Fibroblast of lung (primary cell): ENCODE measurements at regions not wholly inside any gene's neighbourhood (a gene's known extent, or its start where the extent isn't known, plus 50 kb on each side); places are given as distances from the start of the nearest gene placed in this dataset.

Experiments
- DNase-seq, 2 donors: peaks; one replicate each; pipeline versions ENCODE4 v3.0.0 to v3.0.0-alpha.2; 2010; ENCODE audit warnings: low read depth in 2 of 2
- H2AFZ ChIP-seq: 2 replicates; pipeline ENCODE4 v1.5.1; 2012; ENCODE audit warnings: low read length, control low read depth, inconsistent platforms
- H3K27ac ChIP-seq: 2 replicates; pipeline ENCODE4 v1.5.1; 2011; ENCODE audit warnings: low read length, control low read depth; ENCODE audit not compliant: insufficient read depth
- H3K27me3 ChIP-seq: 2 replicates; pipeline ENCODE4 v1.5.1; 2011; ENCODE audit warnings: mild to moderate bottlenecking, low read length; ENCODE audit not compliant: control insufficient read depth, insufficient read depth
- H3K36me3 ChIP-seq: 2 replicates; pipeline ENCODE4 v1.5.1; 2011; ENCODE audit warnings: low read length; ENCODE audit not compliant: control insufficient read depth, insufficient read depth
- H3K4me1 ChIP-seq: 2 replicates; pipeline ENCODE4 v1.5.1; 2011; ENCODE audit warnings: low read length; ENCODE audit not compliant: control insufficient read depth, insufficient read depth; ENCODE audit errors: extremely low read depth
- H3K4me2 ChIP-seq: 2 replicates; pipeline ENCODE4 v1.5.1; 2011; ENCODE audit warnings: low read length, control low read depth; ENCODE audit not compliant: insufficient read depth; ENCODE audit errors: extremely low read depth
- H3K4me3 ChIP-seq, 4 experiments: fragments of 200-600 bp in 1 of 4; sonication (generic) in 1 of 4; replicated peaks in 1 of 4; 2 replicates each; pipeline ENCODE4 v1.5.1; 2011 to 2016; ENCODE audit warnings: low read length in 4 of 4, low read depth in 3 of 4, mild to moderate bottlenecking in 3 of 4, control low read depth in 2 of 4, inconsistent platforms in 1 of 4, mixed read lengths in 1 of 4; ENCODE audit not compliant: insufficient read depth in 1 of 4; ENCODE audit errors: control extremely low read depth in 1 of 4
- H3K79me2 ChIP-seq: 2 replicates; pipeline ENCODE4 v1.5.1; 2012; ENCODE audit warnings: mild to moderate bottlenecking, low read length, inconsistent platforms; ENCODE audit not compliant: control insufficient read depth, insufficient read depth
- H3K9ac ChIP-seq: 2 replicates; pipeline ENCODE4 v1.5.1; 2011; ENCODE audit warnings: mild to moderate bottlenecking, low read length, control low read depth; ENCODE audit not compliant: insufficient read depth
- H3K9me3 ChIP-seq: 2 replicates; pipeline ENCODE4 v1.5.1; 2012; ENCODE audit warnings: low read depth, low read length; ENCODE audit not compliant: control insufficient read depth, insufficient read depth
- H4K20me1 ChIP-seq: 2 replicates; pipeline ENCODE4 v1.5.1; 2011; ENCODE audit warnings: low read length; ENCODE audit not compliant: control insufficient read depth, insufficient read depth; ENCODE audit errors: extremely low read depth
- CTCF ChIP-seq, 2 donors: IDR thresholded peaks in 1 of 2; conservative IDR thresholded peaks in 1 of 2; 1 replicate in 1 of 2; 2 replicates in 1 of 2; pipeline ENCODE4 v1.5.1; 2011 to 2012; ENCODE audit warnings: low read length in 2 of 2, control low read depth in 1 of 2, inconsistent platforms in 1 of 2, low read depth in 1 of 2, mild to moderate bottlenecking in 1 of 2
- EZH2 ChIP-seq: IDR thresholded peaks from 2 replicates; pipeline ENCODE4 v1.5.1; 2012; ENCODE audit warnings: low read length, control low read depth, mild to moderate bottlenecking; ENCODE audit errors: missing control alignments

- Histone ChIP-seq H3K27ac (no peak overlapping the region), H3K4me2 (no peak overlapping the region), H3K27me3 (no peaks in the 10 kb centered on the region), H4K20me1 (no peaks in the 10 kb centered on the region), H3K9ac (no peak overlapping the region), H3K4me3 (no peak overlapping the region), H3K79me2 (no peaks in the 10 kb centered on the region), H3K9me3 (no peaks in the 10 kb centered on the region), H3K4me1 (no peaks in the 10 kb centered on the region), H2AFZ (no peak overlapping the region), H3K36me3 (no peaks in the 10 kb centered on the region)
- DNase-seq: no peak
- TF ChIP-seq CTCF (conservative IDR thresholded peaks at IDR 0.05 in 1 of 2, IDR thresholded peaks at IDR 0.05 in 1 of 2; ENCODE audit: low read depth in 1 of 2, low read length in 2 of 2): no peak
- TF ChIP-seq EZH2: no peak
These were observed 91.1 kb upstream of the PMEPA1 start for GRCh38 chr20:57800791-57801430.

GRCh38 chr20:57797401-57797800, 87.6 kb upstream of the PMEPA1 start:
- H3K36me3 ChIP-seq: no peaks in the 10 kb centered on the region
- H4K20me1 ChIP-seq: no peaks in the 10 kb centered on the region
- TF ChIP-seq CTCF (conservative IDR thresholded peaks at IDR 0.05 in 1 of 2, IDR thresholded peaks at IDR 0.05 in 1 of 2; ENCODE audit: low read depth in 1 of 2, low read length in 2 of 2): no peak
- TF ChIP-seq EZH2: no peak
- H3K79me2 ChIP-seq: no peaks in the 10 kb centered on the region
- DNase-seq: no peak
- H3K4me3 ChIP-seq: no peak overlapping the region
- no peaks in the 10 kb centered on the region for H3K4me1 ChIP-seq
- H3K9ac ChIP-seq: no peak overlapping the region
- H2AFZ ChIP-seq: no peak overlapping the region
- no peak overlapping the region for H3K4me2 ChIP-seq
- no peaks in the 10 kb centered on the region for H3K27me3 ChIP-seq
- no peaks in the 10 kb centered on the region for H3K9me3 ChIP-seq
- H3K27ac ChIP-seq: no peak overlapping the region

- H3K36me3 ChIP-seq: no peaks in the 10 kb centered on the region
- no peak overlapping the region for H3K4me2 ChIP-seq
- H3K27me3 ChIP-seq: no peaks in the 10 kb centered on the region
- no peak overlapping the region for H3K27ac ChIP-seq
- TF ChIP-seq CTCF (conservative IDR thresholded peaks at IDR 0.05 in 1 of 2, IDR thresholded peaks at IDR 0.05 in 1 of 2; ENCODE audit: low read depth in 1 of 2, low read length in 2 of 2) (no peak), EZH2 (no peak)
- no peak overlapping the region for H3K9ac ChIP-seq
- no peaks in the 10 kb centered on the region for H3K9me3 ChIP-seq
- H3K79me2 ChIP-seq: no peaks in the 10 kb centered on the region
- no peaks in the 10 kb centered on the region for H3K4me1 ChIP-seq
- no peak overlapping the region for H3K4me3 ChIP-seq
- H2AFZ ChIP-seq: no peak overlapping the region
- H4K20me1 ChIP-seq: no peaks in the 10 kb centered on the region
- no peak for DNase-seq
These were observed 86.3 kb upstream of the PMEPA1 start for GRCh38 chr20:57795977-57796560.
